ENCODE measurements at regions not wholly inside any gene's neighbourhood (a gene's known extent, or its start where the extent isn't known, plus 50 kb on each side); places are given as distances from the start of the nearest gene placed in this dataset.

DNA sequence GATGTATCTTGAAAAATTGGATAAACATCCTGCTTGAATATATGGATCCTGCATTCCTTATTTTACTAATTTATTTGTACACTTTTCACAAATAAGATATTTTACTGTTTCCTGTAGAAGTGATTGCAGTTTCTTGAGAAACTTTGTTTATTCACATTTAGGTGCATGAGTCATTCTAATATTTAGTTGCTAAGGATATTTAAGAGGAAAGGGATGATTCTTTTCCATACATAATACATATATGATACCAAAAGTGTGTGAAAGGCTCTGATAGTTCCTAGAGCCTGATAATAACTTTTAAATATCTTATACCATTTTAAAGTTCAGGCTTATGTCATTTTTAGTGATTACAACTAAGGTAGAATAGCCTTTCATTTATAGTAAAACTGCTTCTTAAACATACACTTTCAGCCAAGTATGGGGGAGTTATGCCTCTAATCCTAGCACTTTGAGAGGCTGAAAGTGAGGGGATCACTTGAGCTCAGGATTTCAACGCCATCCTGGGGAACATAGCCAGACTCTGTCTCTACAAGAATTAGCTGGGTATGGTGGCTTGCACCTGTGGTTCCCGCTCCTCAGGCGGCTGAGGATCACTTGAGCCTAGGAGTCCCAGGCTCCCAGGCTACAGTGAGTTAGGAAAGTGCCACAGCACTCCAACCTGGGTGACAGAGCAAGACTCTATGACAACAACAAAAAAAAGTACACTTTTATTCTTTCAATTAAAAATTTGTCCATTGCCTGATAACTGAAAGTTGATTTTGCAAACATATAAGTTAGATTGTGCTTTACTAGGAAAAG is 262.6 kb upstream of the LRIG3 start:
- TF ChIP-seq TCF12 (IDR thresholded peaks at IDR 0.05; ENCODE audit: low read depth) (no peak), YY1 (IDR thresholded peaks at IDR 0.05; ENCODE audit: low read depth) (no peak), CREB1 (IDR thresholded peaks at IDR 0.05; ENCODE audit: low read depth) (no peak), NFIC (IDR thresholded peaks at IDR 0.05) (no peak), TAF1 (IDR thresholded peaks at IDR 0.05; ENCODE audit: low read depth) (no peak), ZBTB7A (IDR thresholded peaks at IDR 0.05; ENCODE audit: low read depth) (no peak), FOXM1 (IDR thresholded peaks at IDR 0.05; ENCODE audit: borderline replicate concordance, low read depth) (no peak), EGR1 (IDR thresholded peaks at IDR 0.05) (no peak), CEBPB (IDR thresholded peaks at IDR 0.05) (no peak), TEAD4 (IDR thresholded peaks at IDR 0.05) (no peak)
- TF ChIP-seq, protein P1, sequence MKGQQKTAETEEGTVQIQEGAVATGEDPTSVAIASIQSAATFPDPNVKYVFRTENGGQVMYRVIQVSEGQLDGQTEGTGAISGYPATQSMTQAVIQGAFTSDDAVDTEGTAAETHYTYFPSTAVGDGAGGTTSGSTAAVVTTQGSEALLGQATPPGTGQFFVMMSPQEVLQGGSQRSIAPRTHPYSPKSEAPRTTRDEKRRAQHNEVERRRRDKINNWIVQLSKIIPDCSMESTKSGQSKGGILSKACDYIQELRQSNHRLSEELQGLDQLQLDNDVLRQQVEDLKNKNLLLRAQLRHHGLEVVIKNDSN (IDR thresholded peaks at IDR 0.05), result no peak
- TF ChIP-seq, protein P2, sequence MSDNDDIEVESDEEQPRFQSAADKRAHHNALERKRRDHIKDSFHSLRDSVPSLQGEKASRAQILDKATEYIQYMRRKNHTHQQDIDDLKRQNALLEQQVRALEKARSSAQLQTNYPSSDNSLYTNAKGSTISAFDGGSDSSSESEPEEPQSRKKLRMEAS (IDR thresholded peaks at IDR 0.05), result no peak
- TF ChIP-seq, protein P3, sequence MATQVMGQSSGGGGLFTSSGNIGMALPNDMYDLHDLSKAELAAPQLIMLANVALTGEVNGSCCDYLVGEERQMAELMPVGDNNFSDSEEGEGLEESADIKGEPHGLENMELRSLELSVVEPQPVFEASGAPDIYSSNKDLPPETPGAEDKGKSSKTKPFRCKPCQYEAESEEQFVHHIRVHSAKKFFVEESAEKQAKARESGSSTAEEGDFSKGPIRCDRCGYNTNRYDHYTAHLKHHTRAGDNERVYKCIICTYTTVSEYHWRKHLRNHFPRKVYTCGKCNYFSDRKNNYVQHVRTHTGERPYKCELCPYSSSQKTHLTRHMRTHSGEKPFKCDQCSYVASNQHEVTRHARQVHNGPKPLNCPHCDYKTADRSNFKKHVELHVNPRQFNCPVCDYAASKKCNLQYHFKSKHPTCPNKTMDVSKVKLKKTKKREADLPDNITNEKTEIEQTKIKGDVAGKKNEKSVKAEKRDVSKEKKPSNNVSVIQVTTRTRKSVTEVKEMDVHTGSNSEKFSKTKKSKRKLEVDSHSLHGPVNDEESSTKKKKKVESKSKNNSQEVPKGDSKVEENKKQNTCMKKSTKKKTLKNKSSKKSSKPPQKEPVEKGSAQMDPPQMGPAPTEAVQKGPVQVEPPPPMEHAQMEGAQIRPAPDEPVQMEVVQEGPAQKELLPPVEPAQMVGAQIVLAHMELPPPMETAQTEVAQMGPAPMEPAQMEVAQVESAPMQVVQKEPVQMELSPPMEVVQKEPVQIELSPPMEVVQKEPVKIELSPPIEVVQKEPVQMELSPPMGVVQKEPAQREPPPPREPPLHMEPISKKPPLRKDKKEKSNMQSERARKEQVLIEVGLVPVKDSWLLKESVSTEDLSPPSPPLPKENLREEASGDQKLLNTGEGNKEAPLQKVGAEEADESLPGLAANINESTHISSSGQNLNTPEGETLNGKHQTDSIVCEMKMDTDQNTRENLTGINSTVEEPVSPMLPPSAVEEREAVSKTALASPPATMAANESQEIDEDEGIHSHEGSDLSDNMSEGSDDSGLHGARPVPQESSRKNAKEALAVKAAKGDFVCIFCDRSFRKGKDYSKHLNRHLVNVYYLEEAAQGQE (IDR thresholded peaks at IDR 0.05; ENCODE audit: low read depth), result no peak

DNA sequence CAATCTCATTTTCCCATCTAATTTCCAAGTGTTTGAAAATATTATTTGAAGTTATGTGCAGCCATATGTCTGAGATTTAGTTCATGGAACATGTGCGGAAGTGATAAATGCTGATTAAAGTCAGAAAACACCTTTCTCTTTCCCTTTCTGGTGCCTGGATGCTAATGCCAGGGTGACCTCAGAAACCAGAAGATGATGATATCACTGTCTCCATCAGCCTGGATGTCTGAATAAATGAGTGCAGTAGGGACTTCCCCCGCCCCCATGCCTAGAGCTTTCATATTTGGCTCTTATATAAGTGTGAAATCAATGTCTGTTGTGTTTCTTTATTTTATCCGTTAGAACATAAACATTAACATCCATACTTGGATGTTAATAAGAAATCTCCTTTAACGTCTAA is 261.9 kb upstream of the LRIG3 start:
- TF ChIP-seq NFIC (IDR thresholded peaks at IDR 0.05) (no peak), EP300 (IDR thresholded peaks at IDR 0.05; ENCODE audit: borderline replicate concordance) (no peak), RAD21 (IDR thresholded peaks at IDR 0.05; ENCODE audit: low read depth) (no peak), EGR1 (IDR thresholded peaks at IDR 0.05) (no peak), TAF1 (IDR thresholded peaks at IDR 0.05; ENCODE audit: low read depth) (no peak), CEBPB (IDR thresholded peaks at IDR 0.05) (no peak), FOXM1 (IDR thresholded peaks at IDR 0.05; ENCODE audit: borderline replicate concordance, low read depth) (no peak)
- TF ChIP-seq, protein P3 (IDR thresholded peaks at IDR 0.05; ENCODE audit: low read depth), result no peak
- TF ChIP-seq, protein P1 (IDR thresholded peaks at IDR 0.05), result no peak
- TF ChIP-seq, protein P2 (IDR thresholded peaks at IDR 0.05), result no peak

DNA sequence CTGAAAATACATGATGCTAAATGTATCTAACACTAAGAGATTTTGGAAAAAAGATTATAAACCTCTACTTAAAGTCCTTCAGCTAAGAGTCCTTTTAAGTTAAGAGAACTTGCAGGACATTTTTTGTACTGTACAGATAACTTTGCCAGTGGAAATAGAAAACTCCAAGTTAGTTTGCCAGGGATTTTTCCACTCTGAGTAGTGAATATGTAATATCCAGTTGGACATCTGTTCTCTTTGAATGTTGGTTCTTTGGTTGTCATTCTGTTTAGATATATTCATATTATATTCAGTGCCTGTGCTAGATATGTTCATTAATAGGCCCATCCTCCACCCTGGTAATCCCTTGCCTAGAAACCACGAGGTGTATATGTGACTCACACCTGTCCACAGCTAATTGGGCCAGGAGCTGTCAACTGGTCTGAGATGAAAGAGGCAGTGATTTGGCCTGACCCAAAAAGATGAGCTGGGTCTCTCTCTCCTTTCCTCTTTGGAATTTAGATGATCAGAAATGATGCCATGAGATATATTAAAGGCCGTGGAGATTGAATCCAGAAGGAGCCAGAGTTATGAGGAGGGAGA is 261.0 kb upstream of the LRIG3 start:
- TF ChIP-seq TCF12 (IDR thresholded peaks at IDR 0.05; ENCODE audit: low read depth) (no peak), TEAD4 (IDR thresholded peaks at IDR 0.05) (no peak), TAF1 (IDR thresholded peaks at IDR 0.05; ENCODE audit: low read depth) (no peak), YY1 (IDR thresholded peaks at IDR 0.05; ENCODE audit: low read depth) (no peak), NFIC (IDR thresholded peaks at IDR 0.05) (no peak), RAD21 (IDR thresholded peaks at IDR 0.05; ENCODE audit: low read depth) (no peak), EGR1 (IDR thresholded peaks at IDR 0.05) (no peak), EP300 (IDR thresholded peaks at IDR 0.05; ENCODE audit: borderline replicate concordance) (no peak), FOXM1 (IDR thresholded peaks at IDR 0.05; ENCODE audit: borderline replicate concordance, low read depth) (no peak), CEBPB (IDR thresholded peaks at IDR 0.05) (no peak), CREB1 (IDR thresholded peaks at IDR 0.05; ENCODE audit: low read depth) (no peak), ZBTB7A (IDR thresholded peaks at IDR 0.05; ENCODE audit: low read depth) (no peak)
- TF ChIP-seq, protein P3 (IDR thresholded peaks at IDR 0.05; ENCODE audit: low read depth), result no peak
- TF ChIP-seq, protein P2 (IDR thresholded peaks at IDR 0.05), result no peak
- TF ChIP-seq, protein P1 (IDR thresholded peaks at IDR 0.05), result no peak
